GM12878 (cell line): ENCODE measurements at regions not wholly inside any gene's neighbourhood (a gene's known extent, or its start where the extent isn't known, plus 50 kb on each side); places are given as distances from the start of the nearest gene placed in this dataset.
"Not testable (repeated sequence)": the region's sequence is repeated elsewhere in the genome, so short reads cannot be mapped to it uniquely, and the experiment has no call there.

Source experiments
- ATAC-seq: fragments of 200-7000 bp; cut with Tn5 transposase; 3 replicates; pipeline ENCODE4 v1.9.1; 2020; ENCODE audit warnings: mild to moderate bottlenecking, moderate library complexity
- BruUV-seq: library from RNA; stranded (reverse); fragments of 400-500 nt; replicated peaks from 2 replicates; lab custom pipeline; 2021; lab: Mats Ljungman, UMichigan
- CTCF ChIA-PET: fragments of 300-600 bp; sonication (Branson Sonifier 250); formaldehyde crosslinking; extraction: SDS; loops from one replicate; lab custom pipeline; 2021; ENCODE audit warnings: inconsistent platforms; lab: Yijun Ruan, JAX
- POLR2A ChIA-PET: fragments of 350-600 bp; formaldehyde crosslinking; extraction: SDS; loops from one replicate; lab custom pipeline; 2021; ENCODE audit warnings: inconsistent platforms; lab: Charles Lee
- RAD21 ChIA-PET: fragments of 300-600 bp; sonication (Branson Sonifier 250); formaldehyde crosslinking; loops from one replicate; lab custom pipeline; 2023; ENCODE audit warnings: antibody characterized with exemption; ENCODE audit not compliant: unreplicated experiment; lab: Charles Lee
- SMC1A ChIA-PET: fragments of 300-600 bp; sonication (Branson Sonifier 250); formaldehyde crosslinking; loops from one replicate; lab custom pipeline; 2023; ENCODE audit not compliant: unreplicated experiment, uncharacterized antibody; lab: Charles Lee
- DNase-seq: peaks from one replicate; pipeline ENCODE4 v3.0.0-alpha.2; 2011; ENCODE audit warnings: low read depth, low spot score
- FAIRE-seq: peaks from 3 replicates; lab custom pipeline; 2011; peaks lifted over from hg19 to GRCh38; lab: Jason Lieb, UNC
- H2AFZ ChIP-seq: 2 replicates; pipeline ENCODE4 v1.6.0; 2011; ENCODE audit warnings: low read depth, low read length, control low read depth; ENCODE audit not compliant: control insufficient read depth
- H3K27ac ChIP-seq: 2 replicates; pipeline ENCODE4 v1.5.1; 2011; ENCODE audit warnings: control low read depth; ENCODE audit not compliant: control insufficient read depth, insufficient read depth
- H3K27me3 ChIP-seq, 2 experiments: replicated peaks in 1 of 2; 2 replicates each; pipeline versions ENCODE4 v1.6.0 to v1.6.1; 2011; ENCODE audit warnings: low read length in 1 of 2; ENCODE audit not compliant: control insufficient read depth in 2 of 2, insufficient read depth in 2 of 2
- H3K36me3 ChIP-seq, 2 experiments: 2 replicates each; pipeline ENCODE4 v1.5.1; 2011; ENCODE audit warnings: low read length in 1 of 2; ENCODE audit not compliant: control insufficient read depth in 2 of 2, insufficient read depth in 2 of 2
- H3K4me1 ChIP-seq: 2 replicates; pipeline ENCODE4 v1.6.1; 2011; ENCODE audit warnings: mild to moderate bottlenecking, low read length, moderate library complexity, mixed read lengths; ENCODE audit not compliant: control insufficient read depth, insufficient read depth
- H3K4me2 ChIP-seq: 2 replicates; pipeline ENCODE4 v1.6.0; 2011; ENCODE audit warnings: control low read depth; ENCODE audit not compliant: control insufficient read depth, insufficient read depth
- H3K4me3 ChIP-seq: fragments of 200-600 bp; sonication (generic); 2 replicates; pipeline ENCODE4 v1.5.1; 2016
- H3K79me2 ChIP-seq: 2 replicates; pipeline ENCODE4 v1.6.0; 2011; ENCODE audit warnings: low read length; ENCODE audit not compliant: control insufficient read depth, insufficient read depth
- H3K9ac ChIP-seq: 2 replicates; pipeline ENCODE4 v1.8.0; 2011; ENCODE audit warnings: low read length, control low read depth, mixed read lengths; ENCODE audit not compliant: control insufficient read depth, insufficient read depth
- H3K9me3 ChIP-seq: replicated peaks from 3 replicates; pipeline ENCODE4 v1.5.1; 2011; ENCODE audit warnings: mild to moderate bottlenecking, low read length; ENCODE audit not compliant: control insufficient read depth, insufficient read depth
- H4K20me1 ChIP-seq: 2 replicates; pipeline ENCODE4 v1.6.0; 2011; ENCODE audit not compliant: control insufficient read depth, insufficient read depth
- CHD4 ChIP-seq: fragments of 200-600 bp; sonication (generic); IDR thresholded peaks from 2 replicates; pipeline ENCODE4 v1.6.1; 2016; ENCODE audit warnings: mild to moderate bottlenecking
- EP300 ChIP-seq, 2 experiments: fragments of 150-350 bp in 1 of 2; IDR thresholded peaks; 2 replicates each; pipeline ENCODE4 v1.6.1; 2011 to 2012; ENCODE audit warnings: low read depth in 2 of 2, low read length in 2 of 2, borderline replicate concordance in 1 of 2, improper control_type of control experiment in 1 of 2, inconsistent platforms in 1 of 2; ENCODE audit not compliant: control insufficient read depth in 1 of 2
- HCFC1 ChIP-seq: fragments of 150-350 bp; IDR thresholded peaks from 2 replicates; pipeline ENCODE4 v1.6.1; 2014; ENCODE audit warnings: low read length
- MEF2A ChIP-seq: IDR thresholded peaks from 2 replicates; pipeline ENCODE4 v1.6.1; 2011; ENCODE audit warnings: low read depth, mild to moderate bottlenecking, low read length, moderate library complexity; ENCODE audit not compliant: insufficient read depth
- MYB ChIP-seq: fragments of 150-350 bp; IDR thresholded peaks from 2 replicates; pipeline ENCODE4 v1.6.1; 2014; ENCODE audit warnings: mild to moderate bottlenecking, low read depth, low read length, borderline replicate concordance
- NFYA ChIP-seq: IDR thresholded peaks from 2 replicates; pipeline ENCODE4 v1.6.1; 2011; ENCODE audit warnings: low read depth, mild to moderate bottlenecking, low read length, improper control_type of control experiment, borderline replicate concordance
- NR2F1 ChIP-seq: fragments of 450-650 bp; conservative IDR thresholded peaks from 2 replicates; pipeline ENCODE4 v1.6.1; 2017; ENCODE audit warnings: mild to moderate bottlenecking
- POLR2AphosphoS5 ChIP-seq: IDR thresholded peaks from 2 replicates; pipeline ENCODE4 v1.6.1; 2011; ENCODE audit warnings: mild to moderate bottlenecking, low read length, inconsistent platforms
- SUZ12 ChIP-seq: fragments of 200-600 bp; sonication (generic); IDR thresholded peaks from one replicate; pipeline ENCODE4 v1.6.1; 2018; ENCODE audit warnings: antibody characterized with exemption, mild to moderate bottlenecking; ENCODE audit not compliant: unreplicated experiment
- TCF12 ChIP-seq: IDR thresholded peaks from 2 replicates; pipeline ENCODE4 v1.6.1; 2011; ENCODE audit warnings: low read depth, mild to moderate bottlenecking, low read length
- ZBTB33 ChIP-seq: fragments of 450-650 bp; IDR thresholded peaks from 2 replicates; pipeline ENCODE4 v1.6.1; 2017; ENCODE audit warnings: mild to moderate bottlenecking
- ZSCAN29 ChIP-seq: fragments of 450-650 bp; IDR thresholded peaks from 2 replicates; pipeline ENCODE4 v1.6.1; 2017; ENCODE audit warnings: mild to moderate bottlenecking, moderate library complexity
- WGBS: methylation state at CpG from one replicate; pipeline ENCODE4 v1.1.6; 2016; ENCODE audit warnings: low lambda C conversion rate; ENCODE audit not compliant: insufficient replicate concordance, insufficient coverage; ENCODE audit errors: missing lambda C conversion rate; 5-methylcytosine and 5-hydroxymethylcytosine counted together
- in situ Hi-C: fragments of 300-500 bp; cut with MboI; formaldehyde crosslinking; loops from 9 replicates; pipeline ENCODE4 v1.14.3; 2018; ENCODE audit warnings: mixed read lengths
- intact Hi-C: fragments of 100-400 bp; cut with micrococcal nuclease; formaldehyde crosslinking; loops from one replicate; pipeline ENCODE4 v1.14.2; 2022; ENCODE audit not compliant: unreplicated experiment
- TF ChIP-seq, protein P1 (sequence below): fragments of 150-350 bp; IDR thresholded peaks from 2 replicates; pipeline ENCODE4 v1.6.1; 2014; ENCODE audit warnings: mild to moderate bottlenecking, low read depth, low read length
- TF ChIP-seq, protein P2 (sequence below): fragments of 450-650 bp; IDR thresholded peaks from 2 replicates; pipeline ENCODE4 v1.6.1; 2016; ENCODE audit warnings: mild to moderate bottlenecking

DNA sequence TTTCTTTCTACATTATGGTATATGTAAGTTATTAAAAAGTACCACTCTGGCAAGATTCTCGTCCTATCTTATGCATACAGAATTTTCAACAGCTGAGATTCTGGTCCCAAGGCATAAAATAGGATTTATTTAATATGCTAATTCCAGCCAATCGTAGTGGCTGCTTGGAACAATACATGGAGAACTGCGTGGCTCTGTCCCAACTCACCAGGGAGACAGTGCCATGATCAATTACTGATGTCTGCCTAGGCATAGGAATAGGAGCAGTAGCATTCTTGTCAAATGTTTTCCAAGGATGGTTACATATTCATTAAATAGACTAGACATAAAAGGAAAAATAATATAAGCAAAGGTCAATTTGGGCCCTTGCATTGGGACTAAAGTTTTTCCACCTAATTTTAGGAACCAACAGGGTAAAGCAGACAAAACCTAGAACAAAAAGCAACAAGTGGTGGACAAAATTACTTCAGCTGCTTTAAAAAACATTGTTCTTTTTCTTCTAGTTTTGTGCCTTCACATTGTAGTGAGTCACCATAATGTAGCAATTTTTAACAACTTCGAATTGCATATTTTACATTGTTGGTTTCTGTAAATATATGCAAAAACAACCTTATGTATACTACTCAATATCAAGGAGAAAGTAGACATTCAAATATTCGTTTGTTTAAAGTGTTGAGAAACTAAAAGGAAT lies 232.8 kb upstream of the ATP5MC3 start:
- H3K27ac ChIP-seq = no peak overlapping the region
- ATAC-seq = no peak
- no peaks in the 10 kb centered on the region for H4K20me1 ChIP-seq
- no peaks in the 10 kb centered on the region for H3K4me1 ChIP-seq
- ChIA-PET SMC1A (no interaction called here), RAD21 (no interaction called here), CTCF (interaction anchor here (1.2 to 1.5 kb wide), 3 partner anchors 47 to 683 kb away, joined by 5 to 11 read pairs (median 5); no protein-coding TSS in a partner anchor), POLR2A (no interaction called here)
- intact Hi-C loops = no loop called here
- TF ChIP-seq NFYA (no peak), MYB (no peak), MEF2A (no peak), NR2F1 (no peak), ZBTB33 (no peak), TCF12 (no peak), ZSCAN29 (no peak), SUZ12 (no peak), POLR2AphosphoS5 (no peak), CHD4 (no peak), EP300 (IDR thresholded peaks at IDR 0.05; ENCODE audit: borderline replicate concordance in 1 of 2, control insufficient read depth in 1 of 2, low read depth in 2 of 2, low read length in 2 of 2) (no peak), HCFC1 (no peak)
- TF ChIP-seq, protein P1, sequence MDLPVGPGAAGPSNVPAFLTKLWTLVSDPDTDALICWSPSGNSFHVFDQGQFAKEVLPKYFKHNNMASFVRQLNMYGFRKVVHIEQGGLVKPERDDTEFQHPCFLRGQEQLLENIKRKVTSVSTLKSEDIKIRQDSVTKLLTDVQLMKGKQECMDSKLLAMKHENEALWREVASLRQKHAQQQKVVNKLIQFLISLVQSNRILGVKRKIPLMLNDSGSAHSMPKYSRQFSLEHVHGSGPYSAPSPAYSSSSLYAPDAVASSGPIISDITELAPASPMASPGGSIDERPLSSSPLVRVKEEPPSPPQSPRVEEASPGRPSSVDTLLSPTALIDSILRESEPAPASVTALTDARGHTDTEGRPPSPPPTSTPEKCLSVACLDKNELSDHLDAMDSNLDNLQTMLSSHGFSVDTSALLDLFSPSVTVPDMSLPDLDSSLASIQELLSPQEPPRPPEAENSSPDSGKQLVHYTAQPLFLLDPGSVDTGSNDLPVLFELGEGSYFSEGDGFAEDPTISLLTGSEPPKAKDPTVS = no peak
- TF ChIP-seq, protein P2, sequence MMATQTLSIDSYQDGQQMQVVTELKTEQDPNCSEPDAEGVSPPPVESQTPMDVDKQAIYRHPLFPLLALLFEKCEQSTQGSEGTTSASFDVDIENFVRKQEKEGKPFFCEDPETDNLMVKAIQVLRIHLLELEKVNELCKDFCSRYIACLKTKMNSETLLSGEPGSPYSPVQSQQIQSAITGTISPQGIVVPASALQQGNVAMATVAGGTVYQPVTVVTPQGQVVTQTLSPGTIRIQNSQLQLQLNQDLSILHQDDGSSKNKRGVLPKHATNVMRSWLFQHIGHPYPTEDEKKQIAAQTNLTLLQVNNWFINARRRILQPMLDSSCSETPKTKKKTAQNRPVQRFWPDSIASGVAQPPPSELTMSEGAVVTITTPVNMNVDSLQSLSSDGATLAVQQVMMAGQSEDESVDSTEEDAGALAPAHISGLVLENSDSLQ = no peak
- H3K9me3 ChIP-seq = no peaks in the 10 kb centered on the region
- WGBS = 0% methylated on average over 5 of the region's 5 CpGs
- FAIRE-seq = no peak
- H3K9ac ChIP-seq = no peak overlapping the region
- no peak overlapping the region for H2AFZ ChIP-seq
- in situ Hi-C loops = no loop called here
- H3K79me2 ChIP-seq = no peaks in the 10 kb centered on the region
- no peaks in the 10 kb centered on the region; a peak in 1 of 4 replicates for H3K27me3 ChIP-seq
- H3K4me2 ChIP-seq = no peak overlapping the region
- no TSS peak for BruUV-seq
- no peak for DNase-seq
- H3K4me3 ChIP-seq = no peak overlapping the region
- H3K36me3 ChIP-seq = no peaks in the 10 kb centered on the region

GRCh38 chr2:175410941-175411340 lies 229.4 kb upstream of the ATP5MC3 start:
- H2AFZ ChIP-seq, POLR2A ChIA-PET, DNase-seq, H3K36me3 ChIP-seq, H3K9ac ChIP-seq, H3K4me2 ChIP-seq, H3K79me2 ChIP-seq, FAIRE-seq, H3K4me1 ChIP-seq, H3K4me3 ChIP-seq, ATAC-seq, H4K20me1 ChIP-seq, in situ Hi-C loops, CTCF ChIA-PET, BruUV-seq, H3K27ac ChIP-seq, RAD21 ChIA-PET, H3K27me3 ChIP-seq, H3K9me3 ChIP-seq, intact Hi-C loops: not testable (repeated sequence)
- WGBS = 25% methylated on average over 1 of the region's 1 CpG
- SMC1A ChIA-PET = interaction anchor here (0.6 kb wide), 1 partner anchor 940 kb away, joined by 4 read pairs; no protein-coding TSS in a partner anchor
